Activated naive CD4-positive, alpha-beta T cell treated with anti-CD3 and anti-CD28 coated beads, Interleukin-2, amount 10 ng/mL, durations not matched to agents 7 days and 5 days (primary cell): ENCODE measurements at regions not wholly inside any gene's neighbourhood (a gene's known extent, or its start where the extent isn't known, plus 50 kb on each side); places are given as distances from the start of the nearest gene placed in this dataset.

ENCODE experiments used
- CTCF ChIA-PET: fragments of 350-600 bp; sonication (Branson Sonifier 250); formaldehyde crosslinking; loops from one replicate; lab custom pipeline; 2021; ENCODE audit warnings: antibody characterized with exemption; lab: Charles Lee
- DNase-seq: peaks from one replicate; pipeline ENCODE4 v3.0.0-alpha.2; 2020
- H3K27ac Mint-ChIP-seq: one replicate; pipeline ENCODE4 v1.8.0; 2021; ENCODE audit warnings: mild to moderate bottlenecking, moderate library complexity, mixed read lengths
- H3K27me3 Mint-ChIP-seq: one replicate; pipeline ENCODE4 v1.8.0; 2021; ENCODE audit warnings: mild to moderate bottlenecking, mixed read lengths
- H3K36me3 Mint-ChIP-seq: one replicate; pipeline ENCODE4 v1.8.0; 2021; ENCODE audit warnings: mixed read lengths
- H3K4me1 Mint-ChIP-seq: one replicate; pipeline ENCODE4 v1.8.0; 2021; ENCODE audit warnings: mixed read lengths
- H3K4me3 Mint-ChIP-seq: one replicate; pipeline ENCODE4 v1.8.0; 2021; ENCODE audit warnings: mild to moderate bottlenecking, moderate library complexity, mixed read lengths
- H3K9me3 Mint-ChIP-seq: one replicate; pipeline ENCODE4 v1.8.0; 2021; ENCODE audit warnings: mixed read lengths

DNA sequence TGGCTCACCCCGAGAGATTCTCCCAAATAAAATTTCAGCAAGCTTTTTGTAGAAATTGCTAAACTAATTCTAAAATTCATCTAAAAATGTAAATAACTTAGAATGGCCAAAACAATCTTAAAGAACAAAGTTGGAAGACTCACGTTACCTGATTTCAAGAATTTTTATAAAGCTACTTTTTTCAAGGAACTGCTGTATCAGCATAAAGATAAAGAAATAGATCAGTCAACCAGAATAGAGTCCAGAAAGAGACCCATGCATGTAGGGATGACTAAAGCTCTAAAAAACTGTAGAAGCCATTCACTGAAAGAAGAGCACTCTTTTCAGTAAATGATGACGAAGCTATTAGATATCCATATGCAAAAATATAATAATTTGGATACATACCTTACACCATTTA, 652.1 kb downstream of the TBC1D32 start:
- Mint-ChIP-seq H3K9me3 (no peaks in the 10 kb centered on the region), H3K27ac (no peak overlapping the region), H3K4me1 (no peaks in the 10 kb centered on the region), H3K27me3 (no peaks in the 10 kb centered on the region), H3K4me3 (no peak overlapping the region), H3K36me3 (no peaks in the 10 kb centered on the region)
- no peak for DNase-seq
- CTCF ChIA-PET, result no interaction called here

DNA sequence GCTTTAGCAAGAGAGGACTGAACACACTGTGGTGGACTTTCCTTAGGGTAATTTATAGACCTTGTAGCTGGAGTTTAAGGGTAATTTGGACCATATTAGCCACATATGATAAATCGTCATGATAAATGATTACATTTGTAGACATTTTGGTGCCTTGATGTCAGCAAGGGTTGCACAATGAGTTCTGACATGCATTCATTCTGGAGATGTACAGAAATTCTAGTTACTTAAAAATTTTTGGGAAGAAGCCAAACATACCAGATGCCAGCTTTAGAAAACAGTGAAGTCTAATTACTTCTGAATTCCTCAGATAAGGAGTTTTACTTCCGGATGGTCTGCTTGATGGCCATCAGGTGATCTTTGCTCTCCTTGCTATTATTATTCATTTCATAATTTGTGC, 653.1 kb downstream of the TBC1D32 start:
- no peaks in the 10 kb centered on the region for H3K4me1 Mint-ChIP-seq
- no peaks in the 10 kb centered on the region for H3K9me3 Mint-ChIP-seq
- no peak for DNase-seq
- H3K36me3 Mint-ChIP-seq, result no peaks in the 10 kb centered on the region
- H3K4me3 Mint-ChIP-seq, result no peak overlapping the region
- no peaks in the 10 kb centered on the region for H3K27me3 Mint-ChIP-seq
- H3K27ac Mint-ChIP-seq, result no peak overlapping the region
- CTCF ChIA-PET, result no interaction called here

DNA sequence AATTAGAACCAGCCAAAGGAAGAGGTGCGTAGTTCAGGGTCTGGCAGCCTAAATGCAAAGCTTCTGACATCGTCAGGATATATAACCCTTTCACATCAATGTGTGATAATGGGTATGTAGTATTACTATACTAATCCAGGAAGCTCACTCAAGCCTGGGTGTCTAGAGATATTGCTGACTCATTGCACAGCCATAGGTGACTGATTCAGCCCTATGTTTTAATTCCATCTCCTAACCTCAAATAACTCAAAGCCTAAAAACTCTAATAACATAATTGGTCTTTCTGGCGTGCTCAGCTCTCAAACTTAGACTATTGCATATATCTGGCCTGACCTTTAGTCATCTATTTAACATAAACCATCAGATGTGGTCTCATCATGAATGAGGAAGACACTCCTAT, 658.4 kb downstream of the TBC1D32 start:
- Mint-ChIP-seq H3K27ac (no peak overlapping the region), H3K4me3 (no peak overlapping the region), H3K36me3 (no peaks in the 10 kb centered on the region), H3K4me1 (no peaks in the 10 kb centered on the region), H3K27me3 (no peaks in the 10 kb centered on the region), H3K9me3 (no peaks in the 10 kb centered on the region)
- no peak for DNase-seq
- CTCF ChIA-PET, result no interaction called here

DNA sequence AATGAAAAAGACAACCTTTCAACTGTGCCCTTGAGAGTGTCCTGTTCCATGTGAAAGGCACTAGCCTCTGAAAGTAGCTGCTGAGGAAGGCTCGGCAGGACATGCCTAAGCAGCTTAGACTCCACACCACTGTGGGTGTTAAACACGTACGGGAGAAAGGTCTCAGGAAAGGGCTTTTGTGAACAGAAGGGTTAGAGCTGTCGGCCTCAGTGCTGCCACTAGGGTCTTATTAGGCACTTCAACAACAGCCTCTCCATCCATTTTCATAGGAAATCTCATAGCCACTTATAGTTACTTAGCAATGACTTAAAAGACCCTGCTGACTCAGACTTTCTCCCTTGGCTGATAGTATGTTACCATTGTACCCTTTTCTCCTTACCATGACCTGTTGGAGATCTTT, 662.8 kb downstream of the TBC1D32 start:
- H3K27ac Mint-ChIP-seq, result no peak overlapping the region
- H3K36me3 Mint-ChIP-seq, result no peaks in the 10 kb centered on the region
- CTCF ChIA-PET, result no interaction called here
- H3K9me3 Mint-ChIP-seq, result peaks cover 10% of the 10 kb centered on the region
- H3K4me3 Mint-ChIP-seq, result no peak overlapping the region
- no peaks in the 10 kb centered on the region for H3K27me3 Mint-ChIP-seq
- DNase-seq, result no peak
- no peaks in the 10 kb centered on the region for H3K4me1 Mint-ChIP-seq

DNA sequence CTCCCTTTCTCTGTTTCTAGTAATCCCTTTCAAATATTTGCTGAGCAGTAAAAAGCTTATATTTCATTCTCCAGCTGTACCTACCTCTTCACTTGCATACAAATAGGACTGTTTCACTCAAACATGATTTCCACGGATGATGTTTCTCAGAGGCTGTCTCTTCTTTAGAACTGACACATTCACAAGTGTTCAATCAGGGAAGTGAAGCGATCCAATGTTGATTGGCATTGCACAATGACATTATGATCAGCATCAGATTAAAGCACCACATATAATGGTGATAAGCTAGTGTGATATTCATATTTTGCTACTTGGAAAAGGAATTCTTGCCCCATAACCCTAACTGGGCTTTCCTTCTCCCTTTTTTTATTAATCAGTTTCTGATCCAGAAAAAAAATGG, 681.8 kb downstream of the TBC1D32 start:
- peaks cover 4% of the 10 kb centered on the region for H3K9me3 Mint-ChIP-seq
- no peaks in the 10 kb centered on the region for H3K36me3 Mint-ChIP-seq
- DNase-seq, result no peak
- H3K27ac Mint-ChIP-seq, result no peak overlapping the region
- H3K27me3 Mint-ChIP-seq, result no peaks in the 10 kb centered on the region
- CTCF ChIA-PET, result no interaction called here
- no peak overlapping the region for H3K4me3 Mint-ChIP-seq
- no peaks in the 10 kb centered on the region for H3K4me1 Mint-ChIP-seq

DNA sequence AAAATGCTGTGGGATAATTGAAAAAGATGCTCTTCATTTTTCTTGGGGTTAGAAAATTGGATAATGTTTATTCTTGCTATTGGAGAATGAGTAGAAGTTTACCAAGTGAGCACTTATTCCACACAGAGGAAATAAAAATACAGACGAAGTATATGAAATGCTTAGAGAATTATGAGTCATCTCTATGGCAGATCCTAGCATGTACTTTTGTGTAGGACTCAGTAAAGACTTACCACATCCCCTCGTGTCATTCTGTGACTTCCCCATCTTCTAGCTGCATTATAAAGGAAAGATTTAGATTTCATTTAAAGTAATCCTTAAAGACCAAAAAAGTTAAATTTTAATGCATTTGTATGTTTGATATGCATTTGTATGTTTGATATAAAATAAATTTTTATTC, 685.6 kb downstream of the TBC1D32 start:
- Mint-ChIP-seq H3K27ac (no peak overlapping the region), H3K9me3 (peaks cover 2% of the 10 kb centered on the region), H3K4me3 (no peak overlapping the region), H3K4me1 (no peaks in the 10 kb centered on the region), H3K27me3 (no peaks in the 10 kb centered on the region), H3K36me3 (no peaks in the 10 kb centered on the region)
- no peak for DNase-seq
- CTCF ChIA-PET, result no interaction called here

DNA sequence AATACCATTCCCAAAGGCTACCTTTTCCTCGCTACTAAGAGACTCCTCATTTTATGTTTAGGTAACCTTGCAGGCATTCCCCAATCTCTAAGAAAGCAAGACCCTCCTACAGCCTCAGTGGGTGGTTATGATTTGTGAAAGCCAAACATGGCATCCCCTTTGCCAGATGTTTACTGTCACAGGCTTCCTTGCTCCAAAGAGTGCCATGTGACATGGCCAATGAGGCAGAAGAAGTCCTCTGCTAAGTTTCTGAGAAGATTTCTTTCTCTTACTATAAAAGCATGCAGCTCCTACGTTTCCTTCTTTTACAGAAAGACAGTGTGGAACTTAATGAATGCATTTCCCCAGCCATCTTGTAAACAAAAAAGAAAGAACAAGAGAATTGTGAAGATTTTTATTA, 688.2 kb downstream of the TBC1D32 start:
- Mint-ChIP-seq H3K27me3 (no peaks in the 10 kb centered on the region), H3K4me3 (no peak overlapping the region), H3K36me3 (no peaks in the 10 kb centered on the region), H3K9me3 (peaks cover 2% of the 10 kb centered on the region), H3K4me1 (no peaks in the 10 kb centered on the region), H3K27ac (no peak overlapping the region)
- CTCF ChIA-PET, result no interaction called here
- DNase-seq, result no peak

DNA sequence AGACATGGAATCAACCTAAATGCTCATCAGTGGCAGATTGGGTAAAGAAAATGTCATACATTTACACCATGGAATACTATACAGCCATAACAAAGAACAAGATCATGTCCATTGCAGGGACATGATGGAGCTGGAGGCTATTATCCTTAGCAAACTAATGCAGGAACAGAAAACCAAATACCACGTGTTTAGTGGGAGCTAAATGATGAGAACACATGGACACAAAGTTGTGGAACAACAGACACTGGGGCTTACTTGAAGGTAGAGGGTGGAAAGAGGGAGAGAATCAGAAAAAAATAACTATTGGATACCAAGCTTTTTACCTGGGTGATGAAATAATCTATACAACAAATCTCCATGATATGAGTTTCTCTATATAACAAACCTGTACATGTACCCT, 701.3 kb downstream of the TBC1D32 start:
- Mint-ChIP-seq H3K4me3 (no peak overlapping the region), H3K27ac (no peak overlapping the region), H3K4me1 (no peaks in the 10 kb centered on the region), H3K9me3 (no peaks in the 10 kb centered on the region), H3K36me3 (no peaks in the 10 kb centered on the region), H3K27me3 (no peaks in the 10 kb centered on the region)
- DNase-seq, result no peak
- CTCF ChIA-PET, result no interaction called here

DNA sequence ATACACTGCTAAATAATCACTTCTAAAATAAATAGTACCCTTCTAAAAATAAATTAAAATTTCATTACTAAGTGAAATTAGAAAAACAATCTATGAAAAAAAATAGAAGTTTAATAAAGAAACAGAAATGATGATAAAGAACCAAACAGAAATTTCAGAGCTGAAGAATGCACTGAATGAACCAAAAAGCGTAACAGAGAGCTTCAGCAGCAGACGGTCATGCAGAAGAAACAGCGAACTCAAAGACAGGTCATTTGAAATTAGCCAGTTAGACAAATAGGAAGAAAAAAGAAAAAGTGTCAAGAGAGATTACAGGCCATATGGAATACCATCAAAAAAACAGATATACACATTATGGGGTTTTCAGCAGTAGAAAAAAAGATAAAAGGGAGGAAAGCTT, 706.7 kb downstream of the TBC1D32 start:
- no peaks in the 10 kb centered on the region for H3K9me3 Mint-ChIP-seq
- CTCF ChIA-PET, result no interaction called here
- H3K36me3 Mint-ChIP-seq, result no peaks in the 10 kb centered on the region
- H3K4me3 Mint-ChIP-seq, result no peak overlapping the region
- no peaks in the 10 kb centered on the region for H3K4me1 Mint-ChIP-seq
- no peaks in the 10 kb centered on the region for H3K27me3 Mint-ChIP-seq
- DNase-seq, result no peak
- no peak overlapping the region for H3K27ac Mint-ChIP-seq

DNA sequence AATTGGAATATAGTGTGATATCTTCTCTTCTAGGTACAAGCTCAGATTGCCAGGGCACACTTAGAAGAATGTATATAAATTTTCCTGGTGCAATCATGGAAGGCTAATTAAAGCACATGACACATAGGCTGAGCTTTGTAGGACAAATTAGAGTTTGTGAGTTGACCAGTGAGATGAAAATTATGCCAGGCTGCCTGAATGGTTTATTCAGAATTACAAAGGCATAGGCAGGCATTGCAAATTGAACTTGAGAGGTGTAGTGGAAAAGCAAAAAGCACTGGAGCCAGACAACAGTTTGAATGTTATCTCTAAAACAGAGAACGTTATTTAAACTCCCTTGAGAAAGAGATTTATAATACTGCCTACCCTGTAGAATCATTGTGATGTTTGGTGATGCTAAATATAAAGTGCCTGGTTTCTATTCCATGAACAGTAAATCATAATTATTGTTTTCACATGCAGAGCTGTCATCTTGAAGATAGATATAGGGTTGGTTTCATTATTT, 712.1 kb downstream of the TBC1D32 start:
- DNase-seq, result no peak
- Mint-ChIP-seq H3K9me3 (no peaks in the 10 kb centered on the region), H3K27me3 (no peaks in the 10 kb centered on the region), H3K4me3 (no peak overlapping the region), H3K27ac (no peak overlapping the region), H3K4me1 (no peaks in the 10 kb centered on the region), H3K36me3 (no peaks in the 10 kb centered on the region)
- CTCF ChIA-PET, result no interaction called here

DNA sequence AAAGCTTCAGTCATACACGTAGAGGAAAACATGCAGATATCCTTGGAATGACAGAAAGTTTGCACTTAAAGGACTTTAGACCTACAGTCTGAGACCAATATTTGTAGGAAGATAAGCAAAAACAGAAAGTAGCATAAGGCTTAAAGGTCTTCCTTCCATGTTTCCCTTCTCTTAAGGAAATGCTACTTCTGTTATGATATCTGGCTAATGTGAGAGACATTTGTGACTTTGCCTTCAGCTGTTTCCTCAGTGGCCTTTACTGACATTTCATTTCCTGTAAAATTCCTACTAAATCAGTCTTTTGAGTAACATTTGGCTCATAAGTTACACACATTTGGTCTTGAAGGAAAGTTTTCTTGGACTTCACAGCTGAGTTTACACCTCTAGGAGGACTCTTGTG, 713.4 kb downstream of the TBC1D32 start:
- H3K36me3 Mint-ChIP-seq, result no peaks in the 10 kb centered on the region
- CTCF ChIA-PET, result no interaction called here
- no peaks in the 10 kb centered on the region for H3K4me1 Mint-ChIP-seq
- DNase-seq, result no peak
- H3K9me3 Mint-ChIP-seq, result no peaks in the 10 kb centered on the region
- H3K4me3 Mint-ChIP-seq, result no peak overlapping the region
- no peaks in the 10 kb centered on the region for H3K27me3 Mint-ChIP-seq
- no peak overlapping the region for H3K27ac Mint-ChIP-seq

DNA sequence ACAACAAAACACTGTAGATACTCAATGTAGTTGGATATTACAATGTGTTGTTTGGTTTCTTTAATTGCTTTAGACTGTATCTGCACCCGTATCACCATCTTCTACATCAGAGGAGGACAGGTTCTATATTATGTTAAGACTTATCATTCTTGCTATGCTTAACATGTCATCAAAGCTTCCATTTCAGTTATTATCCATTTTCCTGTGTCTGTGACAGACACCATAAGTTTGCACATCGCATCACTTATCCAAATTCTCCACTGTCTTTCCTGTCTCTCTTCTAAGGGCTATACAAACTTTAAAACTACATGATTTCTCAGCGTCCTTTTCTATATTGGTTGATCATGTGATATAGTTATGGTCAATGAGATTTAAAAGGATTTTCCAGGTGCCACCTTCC, 719.0 kb downstream of the TBC1D32 start:
- CTCF ChIA-PET, result no interaction called here

DNA sequence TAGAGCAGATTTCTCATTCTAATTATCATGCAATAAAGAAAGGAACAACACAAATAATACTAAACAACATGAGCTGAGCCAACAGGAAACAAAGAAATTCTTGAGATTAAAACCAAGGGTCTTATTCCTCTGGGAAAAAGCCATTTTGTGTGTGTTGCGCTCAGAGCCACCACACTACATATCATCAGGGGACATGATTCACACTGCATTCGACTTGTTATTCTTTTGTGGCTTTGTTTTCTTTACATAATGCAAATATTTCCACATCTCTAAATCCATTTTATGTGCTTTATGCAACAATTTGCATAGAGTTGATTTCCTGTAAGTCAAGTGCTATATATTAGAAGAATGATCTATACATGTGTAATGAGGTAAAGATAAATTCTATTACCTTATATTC, 719.6 kb downstream of the TBC1D32 start:
- Mint-ChIP-seq H3K27me3 (no peaks in the 10 kb centered on the region), H3K4me1 (no peaks in the 10 kb centered on the region)

More for the DNA sequence above, 719.0 kb downstream of the TBC1D32 start:
- Mint-ChIP-seq H3K27me3 (no peaks in the 10 kb centered on the region), H3K4me1 (no peaks in the 10 kb centered on the region), H3K9me3 (no peaks in the 10 kb centered on the region), H3K36me3 (no peaks in the 10 kb centered on the region), H3K4me3 (no peak overlapping the region), H3K27ac (no peak overlapping the region)
- no peak for DNase-seq

DNA sequence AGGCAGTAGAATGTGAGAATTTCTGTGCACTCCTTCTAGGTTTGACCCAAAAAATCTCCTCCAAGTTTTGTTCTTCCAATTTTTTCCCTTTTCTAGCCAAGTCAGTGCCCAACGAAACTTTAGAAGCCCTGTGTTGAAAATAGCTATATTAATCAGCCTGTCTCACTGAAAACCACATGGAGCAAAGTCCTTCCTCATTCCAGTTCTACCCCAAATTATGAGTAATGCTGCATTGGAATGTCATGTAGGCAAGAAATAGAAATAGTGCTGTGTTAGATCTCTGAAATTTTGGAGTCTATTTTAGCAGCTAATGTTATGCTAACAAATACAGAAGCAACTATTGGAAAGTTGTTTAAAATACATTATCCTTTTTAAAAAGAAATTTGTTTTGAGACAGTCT, 725.5 kb downstream of the TBC1D32 start:
- H3K4me3 Mint-ChIP-seq, result no peak overlapping the region
- no peaks in the 10 kb centered on the region for H3K9me3 Mint-ChIP-seq
- CTCF ChIA-PET, result no interaction called here
- no peaks in the 10 kb centered on the region for H3K27me3 Mint-ChIP-seq
- no peak for DNase-seq
- H3K36me3 Mint-ChIP-seq, result no peaks in the 10 kb centered on the region
- no peaks in the 10 kb centered on the region for H3K4me1 Mint-ChIP-seq
- no peak overlapping the region for H3K27ac Mint-ChIP-seq

More for the DNA sequence above, 719.6 kb downstream of the TBC1D32 start:
- Mint-ChIP-seq H3K36me3 (no peaks in the 10 kb centered on the region), H3K27ac (no peak overlapping the region), H3K4me3 (no peak overlapping the region), H3K9me3 (no peaks in the 10 kb centered on the region)
- DNase-seq, result no peak
- CTCF ChIA-PET, result no interaction called here

DNA sequence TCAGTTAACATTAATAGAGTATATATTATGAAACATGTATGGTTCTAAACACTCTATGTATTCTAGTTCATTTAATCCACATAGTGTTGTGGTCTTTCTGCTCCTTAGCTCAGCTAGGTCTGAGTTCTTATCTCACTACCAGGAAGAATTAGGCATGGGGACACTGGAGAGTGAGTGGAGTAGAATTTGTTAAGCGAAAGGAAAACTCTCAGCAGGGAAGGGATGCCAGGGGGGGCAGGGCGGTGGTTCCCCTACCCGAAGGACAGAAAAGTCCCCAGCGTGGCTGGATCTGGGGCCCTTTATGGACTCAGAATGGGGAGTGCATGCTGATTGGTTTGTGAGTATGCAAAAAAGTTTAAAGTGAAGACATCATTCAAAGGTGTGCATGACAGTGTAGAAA, 727.5 kb downstream of the TBC1D32 start:
- Mint-ChIP-seq H3K27ac (no peak overlapping the region), H3K4me3 (no peak overlapping the region), H3K27me3 (no peaks in the 10 kb centered on the region), H3K4me1 (no peaks in the 10 kb centered on the region), H3K36me3 (no peaks in the 10 kb centered on the region), H3K9me3 (no peaks in the 10 kb centered on the region)
- CTCF ChIA-PET, result no interaction called here
- DNase-seq, result no peak

DNA sequence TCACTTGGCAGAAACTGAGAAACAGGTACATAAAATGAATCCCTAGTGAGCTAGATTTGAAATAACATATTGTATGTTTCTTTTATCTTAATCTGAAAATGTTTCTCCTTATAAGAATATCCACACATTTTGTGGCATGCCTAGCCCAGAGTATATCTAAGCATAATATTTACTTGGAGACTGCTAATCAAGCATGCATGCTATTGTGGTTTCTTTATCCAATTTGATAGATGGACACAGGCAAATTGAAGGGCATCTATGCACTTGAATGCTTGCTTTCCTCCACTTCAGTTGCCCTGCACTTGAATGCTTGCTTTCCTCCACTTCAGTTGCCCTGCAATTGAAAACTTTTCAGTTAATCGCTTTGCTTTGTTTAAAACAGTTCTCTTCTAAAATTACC, 729.8 kb downstream of the TBC1D32 start:
- H3K27ac Mint-ChIP-seq, result no peak overlapping the region
- H3K9me3 Mint-ChIP-seq, result no peaks in the 10 kb centered on the region
- no peaks in the 10 kb centered on the region for H3K27me3 Mint-ChIP-seq
- CTCF ChIA-PET, result no interaction called here
- H3K36me3 Mint-ChIP-seq, result no peaks in the 10 kb centered on the region
- no peak overlapping the region for H3K4me3 Mint-ChIP-seq
- H3K4me1 Mint-ChIP-seq, result no peaks in the 10 kb centered on the region
- DNase-seq, result no peak
